ENCODE measurements at regions not wholly inside any gene's neighbourhood (a gene's known extent, or its start where the extent isn't known, plus 50 kb on each side); places are given as distances from the start of the nearest gene placed in this dataset.
"Not testable (repeated sequence)": the region's sequence is repeated elsewhere in the genome, so short reads cannot be mapped to it uniquely, and the experiment has no call there.

GRCh38 chr20:60785785-60786184 lies 466.3 kb upstream of the CDH4 start:
- no peak for DNase-seq

GRCh38 chr20:60786686-60787217 lies 465.3 kb upstream of the CDH4 start:
- no peak for DNase-seq

- no peak for DNase-seq
These were observed 464.8 kb upstream of the CDH4 start for GRCh38 chr20:60787276-60787675.

- DNase-seq, result no peak
These were observed 464.0 kb upstream of the CDH4 start for GRCh38 chr20:60788070-60788469.

- no peak for DNase-seq
These were observed 462.7 kb upstream of the CDH4 start for GRCh38 chr20:60789399-60789798.

- not testable (repeated sequence) for DNase-seq
These were observed 461.7 kb upstream of the CDH4 start for GRCh38 chr20:60790339-60790738.

GRCh38 chr20:60791823-60792222 lies 460.2 kb upstream of the CDH4 start:
- no peak for DNase-seq

GRCh38 chr20:60792941-60793340 lies 459.1 kb upstream of the CDH4 start:
- no peak for DNase-seq

GRCh38 chr20:60794674-60795073 lies 457.4 kb upstream of the CDH4 start:
- no peak for DNase-seq

- no peak for DNase-seq
These were observed 456.4 kb upstream of the CDH4 start for GRCh38 chr20:60795651-60796050.

- DNase-seq, result no peak
These were observed 451.9 kb upstream of the CDH4 start for GRCh38 chr20:60800185-60800584.

GRCh38 chr20:60802676-60803075 lies 449.4 kb upstream of the CDH4 start:
- DNase-seq, result no peak

GRCh38 chr20:60803335-60804055 lies 448.6 kb upstream of the CDH4 start:
- no peak for DNase-seq

GRCh38 chr20:60804240-60804917 lies 447.7 kb upstream of the CDH4 start:
- DNase-seq, result no peak

- no peak for DNase-seq
These were observed 447.0 kb upstream of the CDH4 start for GRCh38 chr20:60804918-60805630.

- no peak for DNase-seq
These were observed 445.7 kb upstream of the CDH4 start for GRCh38 chr20:60806354-60806753.

GRCh38 chr20:60806824-60807223 lies 445.2 kb upstream of the CDH4 start:
- no peak for DNase-seq

GRCh38 chr20:60808003-60808672 lies 443.9 kb upstream of the CDH4 start:
- DNase-seq, result no peak

GRCh38 chr20:60808701-60809100 lies 443.4 kb upstream of the CDH4 start:
- DNase-seq, result no peak

GRCh38 chr20:60810561-60810960 lies 441.5 kb upstream of the CDH4 start:
- DNase-seq, result no peak

GRCh38 chr20:60812561-60812960 lies 439.5 kb upstream of the CDH4 start:
- no peak for DNase-seq

GRCh38 chr20:60813066-60813465 lies 439.0 kb upstream of the CDH4 start:
- DNase-seq, result no peak

GRCh38 chr20:60815656-60816055 lies 436.4 kb upstream of the CDH4 start:
- DNase-seq, result no peak

All from NCI-H2081 treated with DMSO at 0.1 percent for 48 hours (cell line).